Mesenchymal stem cell (in vitro differentiated cells and primary cell): ENCODE measurements at regions not wholly inside any gene's neighbourhood (a gene's known extent, or its start where the extent isn't known, plus 50 kb on each side); places are given as distances from the start of the nearest gene placed in this dataset.
"Not testable (repeated sequence)": the region's sequence is repeated elsewhere in the genome, so short reads cannot be mapped to it uniquely, and the experiment has no call there.

ENCODE experiments used
- DNase-seq: peaks from one replicate; pipeline ENCODE4 v3.0.0-alpha.2; 2013
- H2AFZ ChIP-seq: one replicate; pipeline ENCODE4 v1.6.1; 2013; ENCODE audit warnings: low read depth, mild to moderate bottlenecking, control low read depth, inconsistent platforms, low read length, moderate library complexity
- H2AK5ac ChIP-seq: 2 replicates; pipeline ENCODE4 v1.6.1; 2013; ENCODE audit warnings: low read length, moderate library complexity, mild to moderate bottlenecking, inconsistent platforms; ENCODE audit not compliant: severe bottlenecking
- H2BK120ac ChIP-seq: one replicate; pipeline ENCODE4 v1.6.1; 2013; ENCODE audit warnings: low read depth, mild to moderate bottlenecking, inconsistent platforms, low read length, moderate library complexity
- H2BK12ac ChIP-seq, 2 experiments: one replicate each; pipeline ENCODE4 v1.6.1; 2013; ENCODE audit warnings: inconsistent platforms in 2 of 2, low read length in 2 of 2, mild to moderate bottlenecking in 2 of 2, moderate library complexity in 2 of 2, control low read depth in 1 of 2
- H2BK15ac ChIP-seq: one replicate; pipeline ENCODE4 v1.6.1; 2013; ENCODE audit warnings: mild to moderate bottlenecking, low read depth, inconsistent platforms; ENCODE audit not compliant: poor library complexity, severe bottlenecking
- H2BK5ac ChIP-seq: 2 replicates; pipeline ENCODE4 v1.6.1; 2013; ENCODE audit warnings: low read depth, mild to moderate bottlenecking, low read length, control low read depth, inconsistent platforms; ENCODE audit not compliant: poor library complexity, severe bottlenecking
- H3K14ac ChIP-seq, 2 experiments: one replicate each; pipeline ENCODE4 v1.6.1; 2013; ENCODE audit warnings: inconsistent platforms in 2 of 2, low read length in 2 of 2, control low read depth in 1 of 2, mild to moderate bottlenecking in 1 of 2, moderate library complexity in 1 of 2
- H3K18ac ChIP-seq, 2 experiments: one replicate each; pipeline ENCODE4 v1.6.1; 2013; ENCODE audit warnings: inconsistent platforms in 2 of 2, low read length in 2 of 2, control low read depth in 1 of 2, low read depth in 1 of 2, mild to moderate bottlenecking in 1 of 2
- H3K23ac ChIP-seq, 2 experiments: one replicate each; pipeline ENCODE4 v1.6.1; 2013; ENCODE audit warnings: inconsistent platforms in 2 of 2, low read length in 2 of 2, mild to moderate bottlenecking in 2 of 2, moderate library complexity in 2 of 2, control low read depth in 1 of 2
- H3K27ac ChIP-seq: 2 replicates; pipeline ENCODE4 v1.5.1; 2013; ENCODE audit warnings: mild to moderate bottlenecking, moderate library complexity, low read length, control low read depth, inconsistent platforms; ENCODE audit not compliant: poor library complexity, severe bottlenecking
- H3K27me3 ChIP-seq, 2 experiments: 2 replicates each; pipeline versions ENCODE4 v1.6.1 to v1.7.0; 2013; ENCODE audit warnings: low read length in 2 of 2, mild to moderate bottlenecking in 2 of 2, moderate library complexity in 2 of 2, control low read depth in 1 of 2, inconsistent platforms in 1 of 2; ENCODE audit not compliant: control insufficient read depth in 1 of 2, insufficient read depth in 1 of 2
- H3K36me3 ChIP-seq, 2 experiments: 2 replicates each; pipeline versions ENCODE4 v1.6.1 to v1.7.0; 2013; ENCODE audit warnings: low read length in 2 of 2, control low read depth in 1 of 2, inconsistent platforms in 1 of 2, low read depth in 1 of 2, mild to moderate bottlenecking in 1 of 2; ENCODE audit not compliant: insufficient read depth in 2 of 2, control insufficient read depth in 1 of 2
- H3K4ac ChIP-seq, 2 experiments: one replicate each; pipeline ENCODE4 v1.6.1; 2013; ENCODE audit warnings: inconsistent platforms in 2 of 2, low read length in 2 of 2, mild to moderate bottlenecking in 2 of 2, moderate library complexity in 2 of 2, control low read depth in 1 of 2, low read depth in 1 of 2
- H3K4me1 ChIP-seq: 2 replicates; pipeline ENCODE4 v1.6.1; 2013; ENCODE audit warnings: low read depth, low read length, control low read depth; ENCODE audit not compliant: control insufficient read depth, insufficient read depth
- H3K4me2 ChIP-seq: 2 replicates; pipeline ENCODE4 v1.6.1; 2013; ENCODE audit warnings: low read length, mild to moderate bottlenecking, inconsistent platforms; ENCODE audit not compliant: poor library complexity, severe bottlenecking
- H3K4me3 ChIP-seq, 2 experiments: 2 replicates each; pipeline versions ENCODE4 v1.5.1 to v1.7.0; 2013; ENCODE audit warnings: low read length in 2 of 2, mild to moderate bottlenecking in 2 of 2, control low read depth in 1 of 2, low read depth in 1 of 2; ENCODE audit not compliant: insufficient read depth in 1 of 2
- H3K79me1 ChIP-seq: replicated peaks from 2 replicates; pipeline ENCODE4 v1.6.1; 2013; ENCODE audit warnings: mild to moderate bottlenecking, control low read depth, low read length, inconsistent platforms; ENCODE audit not compliant: poor library complexity, severe bottlenecking
- H3K9ac ChIP-seq: 2 replicates; pipeline ENCODE4 v1.7.0; 2013; ENCODE audit warnings: mild to moderate bottlenecking, low read length, moderate library complexity
- H3K9me3 ChIP-seq: 2 replicates; pipeline ENCODE4 v1.7.0; 2013; ENCODE audit warnings: mild to moderate bottlenecking, low read length; ENCODE audit not compliant: control insufficient read depth
- H4K8ac ChIP-seq: one replicate; pipeline ENCODE4 v1.6.1; 2013; ENCODE audit warnings: inconsistent platforms, mild to moderate bottlenecking, low read length, moderate library complexity
- H4K91ac ChIP-seq: one replicate; pipeline ENCODE4 v1.6.1; 2013; ENCODE audit warnings: mild to moderate bottlenecking, low read length, inconsistent platforms
- WGBS: methylation state at CpG from one replicate; pipeline ENCODE4 v1.1.7; 2013; ENCODE audit warnings: mixed read lengths; 5-methylcytosine and 5-hydroxymethylcytosine counted together

DNA sequence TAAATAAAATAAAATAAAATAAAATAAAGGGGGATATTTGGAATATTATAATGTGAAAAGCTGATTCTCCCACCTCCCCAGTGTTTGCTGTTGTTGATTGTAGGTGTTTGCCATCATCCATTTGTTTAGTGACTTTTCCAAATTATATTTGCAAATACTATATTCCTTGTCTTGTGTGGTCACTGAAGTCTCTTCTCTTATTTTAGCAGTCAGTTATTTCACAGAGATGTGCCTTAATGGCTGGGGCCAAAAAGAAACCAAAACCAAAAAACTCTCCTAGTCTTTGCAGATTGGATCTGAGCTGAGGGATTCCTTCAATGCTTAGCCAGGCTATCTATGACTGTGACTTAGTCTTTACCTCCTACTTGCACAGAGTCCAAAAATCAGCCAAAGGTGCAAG lies 70.9 kb upstream of the ZNF169 start:
- no peak overlapping the region for H3K9ac ChIP-seq
- H3K18ac ChIP-seq, result no peak overlapping the region
- H3K4me3 ChIP-seq, result no peak overlapping the region
- H2AK5ac ChIP-seq, result no peak overlapping the region
- no peak overlapping the region for H2BK5ac ChIP-seq
- DNase-seq, result no peak
- H3K36me3 ChIP-seq, result peaks cover 18 to 41% of the 10 kb centered on the region in 2 experiments
- H3K4me1 ChIP-seq, result no peaks in the 10 kb centered on the region
- no peak overlapping the region for H3K23ac ChIP-seq
- H4K8ac ChIP-seq, result no peak overlapping the region
- H3K4me2 ChIP-seq, result no peak overlapping the region
- no peak overlapping the region for H3K27ac ChIP-seq
- H2BK120ac ChIP-seq, result no peak overlapping the region
- H3K9me3 ChIP-seq, result peaks cover 33% of the 10 kb centered on the region
- no peak overlapping the region for H4K91ac ChIP-seq
- no peak overlapping the region for H2AFZ ChIP-seq
- no peak overlapping the region for H2BK12ac ChIP-seq
- no peak overlapping the region for H2BK15ac ChIP-seq
- no peak overlapping the region for H3K4ac ChIP-seq
- H3K14ac ChIP-seq, result no peak overlapping the region
- H3K79me1 ChIP-seq, result peaks cover 18% of the 10 kb centered on the region
- H3K27me3 ChIP-seq, result no peaks in the 10 kb centered on the region

DNA sequence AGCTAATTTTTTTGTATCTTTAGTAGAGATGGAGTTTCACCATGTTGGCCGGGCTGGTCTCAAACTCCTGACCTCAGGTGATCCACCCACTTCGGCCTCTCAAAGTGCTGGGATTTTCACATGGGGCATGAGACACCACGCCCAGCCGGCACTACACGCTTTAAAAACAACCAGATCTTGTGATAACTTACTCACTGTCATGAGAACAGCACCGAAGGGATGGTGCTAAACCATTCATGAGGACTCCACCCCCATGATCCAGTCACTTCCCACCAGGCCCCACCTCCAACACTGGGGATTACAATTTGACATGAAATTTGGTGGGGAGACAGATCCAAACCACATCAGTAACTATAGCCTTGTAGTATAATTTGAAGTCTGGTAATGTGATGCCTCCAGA lies 67.4 kb upstream of the ZNF169 start:
- H2BK15ac ChIP-seq, DNase-seq, H3K18ac ChIP-seq, H3K4ac ChIP-seq, H4K91ac ChIP-seq, H2BK5ac ChIP-seq, H3K4me3 ChIP-seq, H2AFZ ChIP-seq, H2BK12ac ChIP-seq, H2AK5ac ChIP-seq, H3K14ac ChIP-seq, H2BK120ac ChIP-seq, H4K8ac ChIP-seq, H3K23ac ChIP-seq, H3K4me1 ChIP-seq, H3K27ac ChIP-seq, H3K4me2 ChIP-seq, H3K9ac ChIP-seq, H3K27me3 ChIP-seq: not testable (repeated sequence)
- WGBS, result 98% methylated on average over 5 of the region's 6 CpGs
- H3K9me3 ChIP-seq, result peaks cover 59% of the 10 kb centered on the region
- H3K36me3 ChIP-seq, result peaks cover 14 to 29% of the 10 kb centered on the region in 2 experiments
- peaks cover 15% of the 10 kb centered on the region for H3K79me1 ChIP-seq

GRCh38 chr9:94198414-94198813 lies 60.7 kb upstream of the ZNF169 start:
- H2BK120ac ChIP-seq, result no peak overlapping the region
- H3K27ac ChIP-seq, result no peak overlapping the region
- H3K9ac ChIP-seq, result no peak overlapping the region
- H2AFZ ChIP-seq, result no peak overlapping the region
- H3K4ac ChIP-seq, result no peak overlapping the region
- peaks cover 64% of the 10 kb centered on the region for H3K9me3 ChIP-seq
- H4K8ac ChIP-seq, result no peak overlapping the region
- 94% methylated on average over 3 of the region's 3 CpGs for WGBS
- H2AK5ac ChIP-seq, result no peak overlapping the region
- H3K4me3 ChIP-seq, result no peak overlapping the region
- DNase-seq, result no peak
- H3K4me2 ChIP-seq, result no peak overlapping the region
- H3K79me1 ChIP-seq, result peaks cover 22% of the 10 kb centered on the region
- H3K27me3 ChIP-seq, result no peaks in the 10 kb centered on the region
- no peak overlapping the region for H2BK12ac ChIP-seq
- no peak overlapping the region for H2BK5ac ChIP-seq
- H4K91ac ChIP-seq, result no peak overlapping the region
- H3K23ac ChIP-seq, result no peak overlapping the region
- no peak overlapping the region for H2BK15ac ChIP-seq
- H3K36me3 ChIP-seq, result peaks cover 30 to 42% of the 10 kb centered on the region in 2 experiments
- H3K14ac ChIP-seq, result no peak overlapping the region
- H3K18ac ChIP-seq, result no peak overlapping the region
- H3K4me1 ChIP-seq, result no peaks in the 10 kb centered on the region

DNA sequence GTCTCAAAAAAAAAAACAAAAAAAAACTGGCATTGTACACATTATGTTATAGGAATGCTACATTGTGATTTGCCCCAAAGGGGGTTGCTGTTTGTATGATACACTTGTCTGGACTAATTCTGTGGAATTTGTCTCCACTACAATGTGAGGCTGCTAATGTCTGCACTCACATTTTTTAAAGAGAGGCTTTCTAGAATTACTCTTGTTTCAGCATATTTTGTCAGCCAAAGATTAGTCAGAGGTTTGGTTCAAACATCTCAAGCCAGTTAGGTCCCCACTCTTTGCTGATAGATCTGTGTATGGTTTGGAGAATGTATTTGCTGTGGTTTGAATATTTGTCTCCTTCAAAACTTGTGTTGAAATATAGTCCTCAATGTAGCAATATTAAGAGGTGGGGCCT lies 59.3 kb upstream of the ZNF169 start:
- Histone ChIP-seq H3K36me3 (peaks cover 30 to 41% of the 10 kb centered on the region in 2 experiments), H3K27me3 (no peaks in the 10 kb centered on the region), H2AFZ (no peak overlapping the region), H3K79me1 (peaks cover 21% of the 10 kb centered on the region), H2AK5ac (no peak overlapping the region), H2BK12ac (no peak overlapping the region), H4K91ac (no peak overlapping the region), H3K9ac (no peak overlapping the region), H2BK15ac (no peak overlapping the region), H3K4me1 (no peaks in the 10 kb centered on the region), H4K8ac (no peak overlapping the region), H3K14ac (no peak overlapping the region), H2BK120ac (no peak overlapping the region), H3K4me3 (no peak overlapping the region), H3K27ac (no peak overlapping the region), H3K4ac (no peak overlapping the region), H3K23ac (no peak overlapping the region), H3K9me3 (peaks cover 61% of the 10 kb centered on the region), H3K4me2 (no peak overlapping the region), H2BK5ac (no peak overlapping the region), H3K18ac (no peak overlapping the region)
- DNase-seq, result no peak
